ENCODE measurements at regions not wholly inside any gene's neighbourhood (a gene's known extent, or its start where the extent isn't known, plus 50 kb on each side); places are given as distances from the start of the nearest gene placed in this dataset.

- Histone ChIP-seq H3K9me3 (no peaks in the 10 kb centered on the region), H3K4me3 (no peak overlapping the region), H3K4me2 (no peak overlapping the region), H3K27ac (no peak overlapping the region), H3K4me1 (no peaks in the 10 kb centered on the region)
- no peak for ATAC-seq
- CTCF ChIA-PET = no interaction called here
- 82% methylated on average over 6 of the region's 8 CpGs for WGBS (ENCODE audit: missing lambda C conversion rate)
- TF ChIP-seq ZC3H11A (IDR thresholded peaks at IDR 0.05) = no peak
- no peak for TF ChIP-seq NPAS2 (CRISPR knock-in tag; IDR thresholded peaks at IDR 0.05; ENCODE audit: borderline replicate concordance)
- TF ChIP-seq RAD21 (conservative IDR thresholded peaks at IDR 0.05 in 1 of 2, IDR thresholded peaks at IDR 0.05 in 1 of 2) = no peak
- no peak for TF ChIP-seq HOXB5 (CRISPR knock-in tag; IDR thresholded peaks at IDR 0.05)
- DNase-seq (ENCODE audit: low read depth in 1 of 2, low spot score in 1 of 2) = no peak
- FAIRE-seq = no peak
- POLR2A ChIA-PET = no interaction called here
These were observed 64.5 kb upstream of the TNFAIP3 start for GRCh38 chr6:137802408-137803182.

- Histone ChIP-seq H3K9me3 (no peaks in the 10 kb centered on the region), H3K4me2 (no peak overlapping the region), H3K4me3 (no peak overlapping the region), H3K27ac (peak overlapping the region in 1 of 2 experiments; percentile 34; a peak in 1 of 6 replicates), H3K4me1 (peaks cover 14% of the 10 kb centered on the region; the same call in 2 of the 3 replicates)
- TF ChIP-seq NR3C1 (IDR thresholded peaks at IDR 0.05) (no peak), MAFK (IDR thresholded peaks at IDR 0.05; ENCODE audit: partially characterized antibody) (peak; percentile 22)
- FAIRE-seq (no peak), DNase-seq (ENCODE audit: low read depth in 1 of 2, low spot score in 1 of 2) (no peak), ATAC-seq (no peak)
- ChIA-PET CTCF (interaction anchor here (0.6 kb wide), 1 partner anchor 68 kb away, joined by 3 read pairs; no protein-coding TSS in a partner anchor), POLR2A (no interaction called here)
- 18% methylated on average over 2 of the region's 2 CpGs for WGBS (ENCODE audit: missing lambda C conversion rate)
These were observed 62.4 kb upstream of the TNFAIP3 start for GRCh38 chr6:137804637-137805036.

GRCh38 chr6:137805622-137806021 is 61.4 kb upstream of the TNFAIP3 start:
- Histone ChIP-seq H3K27ac (no peak overlapping the region; a peak in 1 of 6 replicates), H3K4me2 (no peak overlapping the region), H3K4me1 (peaks cover 14% of the 10 kb centered on the region; the same call in 2 of the 3 replicates), H3K9me3 (no peaks in the 10 kb centered on the region), H3K4me3 (no peak overlapping the region)
- FAIRE-seq (no peak), ATAC-seq (no peak), DNase-seq (ENCODE audit: low read depth in 1 of 2, low spot score in 1 of 2) (no peak)
- ChIA-PET CTCF (no interaction called here), POLR2A (no interaction called here)
- WGBS (ENCODE audit: missing lambda C conversion rate) = 82% methylated on average over 7 of the region's 7 CpGs
- TF ChIP-seq MYC (IDR thresholded peaks at IDR 0.05; ENCODE audit: borderline replicate concordance, low read length) (no peak), RAD21 (conservative IDR thresholded peaks at IDR 0.05 in 1 of 2, IDR thresholded peaks at IDR 0.05 in 1 of 2) (no peak), BCL3 (IDR thresholded peaks at IDR 0.05) (no peak), KDM1A (IDR thresholded peaks at IDR 0.05; ENCODE audit: low read depth) (no peak), CHD4 (IDR thresholded peaks at IDR 0.05; ENCODE audit: borderline replicate concordance) (no peak), POLR2AphosphoS2 (conservative IDR thresholded peaks at IDR 0.05; ENCODE audit: low read length) (no peak), JUN (IDR thresholded peaks at IDR 0.05) (no peak), SMC3 (IDR thresholded peaks at IDR 0.05) (no peak), CBX2 (IDR thresholded peaks at IDR 0.05; ENCODE audit: borderline replicate concordance, low read depth) (no peak), RARB (CRISPR knock-in tag; IDR thresholded peaks at IDR 0.05) (no peak), ESRRA (IDR thresholded peaks at IDR 0.05; ENCODE audit: borderline replicate concordance, low read length) (no peak), ELK1 (IDR thresholded peaks at IDR 0.05; ENCODE audit: low read depth, low read length) (no peak), NPAS2 (CRISPR knock-in tag; IDR thresholded peaks at IDR 0.05; ENCODE audit: borderline replicate concordance) (no peak), JUNB (IDR thresholded peaks at IDR 0.05) (no peak), PHF8 (IDR thresholded peaks at IDR 0.05; ENCODE audit: borderline replicate concordance, low read depth) (no peak), ZSCAN20 (CRISPR knock-in tag; IDR thresholded peaks at IDR 0.05) (no peak), GATA3 (IDR thresholded peaks at IDR 0.05; ENCODE audit: borderline replicate concordance) (no peak), EP300 (IDR thresholded peaks at IDR 0.05) (no peak)

All from A549 (cell line).